CD4-positive, alpha-beta memory T cell (primary cell): ENCODE measurements at regions not wholly inside any gene's neighbourhood (a gene's known extent, or its start where the extent isn't known, plus 50 kb on each side); places are given as distances from the start of the nearest gene placed in this dataset.

Source experiments
- CTCF ChIA-PET: fragments of 350-600 bp; sonication (Branson Sonifier 250); formaldehyde crosslinking; loops from one replicate; lab custom pipeline; 2021; ENCODE audit warnings: inconsistent platforms; ENCODE audit not compliant: partially characterized antibody; lab: Charles Lee
- POLR2A ChIA-PET: fragments of 350-600 bp; sonication (Branson Sonifier 250); formaldehyde crosslinking; loops from one replicate; lab custom pipeline; 2021; ENCODE audit not compliant: partially characterized antibody; lab: Charles Lee
- DNase-seq, 5 donors: peaks; one replicate each; pipeline versions ENCODE4 v3.0.0 to v3.0.0-alpha.2; 2020 to 2022; ENCODE audit warnings: mixed read lengths in 1 of 5
- H3K27ac ChIP-seq: one replicate; pipeline ENCODE4 v1.7.0; 2013; ENCODE audit warnings: low read depth, low read length
- H3K27me3 ChIP-seq: 2 replicates; pipeline ENCODE4 v1.7.0; 2013; ENCODE audit warnings: mild to moderate bottlenecking, low read length, moderate library complexity; ENCODE audit not compliant: insufficient read depth
- H3K36me3 ChIP-seq: 2 replicates; pipeline ENCODE4 v1.7.0; 2013; ENCODE audit warnings: mild to moderate bottlenecking, low read length, moderate library complexity; ENCODE audit not compliant: insufficient read depth
- H3K4me1 ChIP-seq: 2 replicates; pipeline ENCODE4 v1.7.0; 2013; ENCODE audit warnings: mild to moderate bottlenecking, low read length, moderate library complexity; ENCODE audit not compliant: insufficient read depth
- H3K4me3 ChIP-seq, 2 donors: one replicate each; pipeline ENCODE4 v1.7.0; 2013; ENCODE audit warnings: low read length in 2 of 2, mild to moderate bottlenecking in 1 of 2
- H3K9me3 ChIP-seq, 2 donors: one replicate each; pipeline ENCODE4 v1.7.0; 2013; ENCODE audit warnings: low read length in 2 of 2, control low read depth in 1 of 2; ENCODE audit not compliant: control insufficient read depth in 1 of 2
- H3K27ac Mint-ChIP-seq, 7 donors: one replicate each; pipeline ENCODE4 v1.8.0; 2020 to 2021; ENCODE audit warnings: mixed read lengths in 7 of 7, mild to moderate bottlenecking in 6 of 7, inconsistent platforms in 3 of 7, moderate library complexity in 3 of 7
- H3K27me3 Mint-ChIP-seq, 2 donors: one replicate each; pipeline ENCODE4 v1.8.0; 2020 to 2021; ENCODE audit warnings: mixed read lengths in 2 of 2
- H3K36me3 Mint-ChIP-seq, 2 donors: one replicate each; pipeline ENCODE4 v1.8.0; 2020 to 2021; ENCODE audit warnings: mixed read lengths in 2 of 2, inconsistent platforms in 1 of 2, mild to moderate bottlenecking in 1 of 2
- H3K4me1 Mint-ChIP-seq, 4 donors: one replicate each; pipeline ENCODE4 v1.8.0; 2020 to 2021; ENCODE audit warnings: mixed read lengths in 4 of 4, mild to moderate bottlenecking in 1 of 4
- H3K4me3 Mint-ChIP-seq, 8 donors: one replicate each; pipeline ENCODE4 v1.8.0; 2020 to 2021; ENCODE audit warnings: mixed read lengths in 8 of 8, mild to moderate bottlenecking in 7 of 8, moderate library complexity in 6 of 8, inconsistent platforms in 3 of 8
- H3K9me3 Mint-ChIP-seq, 8 donors: one replicate each; pipeline ENCODE4 v1.8.0; 2020 to 2021; ENCODE audit warnings: mixed read lengths in 8 of 8, mild to moderate bottlenecking in 5 of 8, inconsistent platforms in 3 of 8, moderate library complexity in 1 of 8
- intact Hi-C: fragments of 100-400 bp; cut with micrococcal nuclease; formaldehyde crosslinking; loops from one replicate; pipeline ENCODE4 v1.15.1; 2023

GRCh38 chr9:107723015-107723414, 233.4 kb upstream of the KLF4 start:
- Mint-ChIP-seq H3K27ac (no peak overlapping the region), H3K4me1 (no peaks in the 10 kb centered on the region), H3K36me3 (no peaks in the 10 kb centered on the region), H3K9me3 (peaks cover 0 to 7% (median 3%) of the 10 kb centered on the region in 8 donors), H3K27me3 (no peaks in the 10 kb centered on the region), H3K4me3 (no peak overlapping the region)
- no peaks in the 10 kb centered on the region for H3K9me3 ChIP-seq
- intact Hi-C loops: no loop called here
- H3K27me3 ChIP-seq: no peaks in the 10 kb centered on the region
- ChIA-PET CTCF (interaction anchor here (1.7 kb wide), 1 partner anchor 14 kb away, joined by 3 read pairs; no protein-coding TSS in a partner anchor), POLR2A (no interaction called here)
- H3K4me1 ChIP-seq: no peaks in the 10 kb centered on the region
- no peak overlapping the region for H3K4me3 ChIP-seq
- no peaks in the 10 kb centered on the region for H3K36me3 ChIP-seq
- no peak overlapping the region for H3K27ac ChIP-seq
- no peak for DNase-seq

- no peaks in the 10 kb centered on the region for H3K27me3 ChIP-seq
- ChIA-PET CTCF (interaction anchor here (1.7 kb wide), 1 partner anchor 15 kb away, joined by 3 read pairs; no protein-coding TSS in a partner anchor), POLR2A (no interaction called here)
- no peak for DNase-seq
- peaks cover 0 to 7% (median 2%) of the 10 kb centered on the region in 8 donors for H3K9me3 Mint-ChIP-seq
- no peaks in the 10 kb centered on the region for H3K36me3 Mint-ChIP-seq
- no peak overlapping the region for H3K27ac ChIP-seq
- intact Hi-C loops: no loop called here
- no peaks in the 10 kb centered on the region for H3K4me1 Mint-ChIP-seq
- no peaks in the 10 kb centered on the region for H3K27me3 Mint-ChIP-seq
- H3K4me1 ChIP-seq: no peaks in the 10 kb centered on the region
- no peaks in the 10 kb centered on the region for H3K9me3 ChIP-seq
- no peak overlapping the region for H3K4me3 Mint-ChIP-seq
- no peak overlapping the region for H3K4me3 ChIP-seq
- no peak overlapping the region for H3K27ac Mint-ChIP-seq
- H3K36me3 ChIP-seq: no peaks in the 10 kb centered on the region
Measured at GRCh38 chr9:107721705-107722245, 232.2 kb upstream of the KLF4 start.

DNA sequence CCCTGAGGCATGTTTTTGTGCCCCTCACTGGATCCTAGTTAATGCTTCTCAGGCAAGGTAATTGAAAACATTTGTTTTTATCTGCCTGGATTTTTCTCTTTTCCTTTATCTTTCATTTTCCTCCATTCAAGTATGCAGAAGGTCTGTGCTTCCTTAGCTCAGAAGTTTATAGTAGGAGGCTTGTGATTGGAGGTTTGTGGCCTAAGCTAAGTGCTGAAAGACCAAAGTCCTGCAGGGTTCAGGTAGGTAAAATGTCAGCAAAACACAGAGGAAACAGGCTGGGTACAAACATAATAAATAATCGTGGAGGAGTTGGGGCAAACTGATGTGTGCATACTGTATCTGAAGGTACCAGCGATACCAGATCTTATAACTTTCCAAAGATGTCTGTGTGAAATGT, 230.9 kb upstream of the KLF4 start:
- no peak overlapping the region for H3K4me3 ChIP-seq
- H3K27me3 ChIP-seq: no peaks in the 10 kb centered on the region
- Mint-ChIP-seq H3K27ac (no peak overlapping the region), H3K9me3 (peaks cover 0 to 7% (median 2%) of the 10 kb centered on the region in 8 donors), H3K4me1 (no peaks in the 10 kb centered on the region), H3K27me3 (no peaks in the 10 kb centered on the region), H3K4me3 (no peak overlapping the region), H3K36me3 (no peaks in the 10 kb centered on the region)
- H3K4me1 ChIP-seq: no peaks in the 10 kb centered on the region
- no peak for DNase-seq
- ChIA-PET POLR2A (no interaction called here), CTCF (no interaction called here)
- no peaks in the 10 kb centered on the region for H3K36me3 ChIP-seq
- H3K9me3 ChIP-seq: no peaks in the 10 kb centered on the region
- intact Hi-C loops: no loop called here
- H3K27ac ChIP-seq: no peak overlapping the region

DNA sequence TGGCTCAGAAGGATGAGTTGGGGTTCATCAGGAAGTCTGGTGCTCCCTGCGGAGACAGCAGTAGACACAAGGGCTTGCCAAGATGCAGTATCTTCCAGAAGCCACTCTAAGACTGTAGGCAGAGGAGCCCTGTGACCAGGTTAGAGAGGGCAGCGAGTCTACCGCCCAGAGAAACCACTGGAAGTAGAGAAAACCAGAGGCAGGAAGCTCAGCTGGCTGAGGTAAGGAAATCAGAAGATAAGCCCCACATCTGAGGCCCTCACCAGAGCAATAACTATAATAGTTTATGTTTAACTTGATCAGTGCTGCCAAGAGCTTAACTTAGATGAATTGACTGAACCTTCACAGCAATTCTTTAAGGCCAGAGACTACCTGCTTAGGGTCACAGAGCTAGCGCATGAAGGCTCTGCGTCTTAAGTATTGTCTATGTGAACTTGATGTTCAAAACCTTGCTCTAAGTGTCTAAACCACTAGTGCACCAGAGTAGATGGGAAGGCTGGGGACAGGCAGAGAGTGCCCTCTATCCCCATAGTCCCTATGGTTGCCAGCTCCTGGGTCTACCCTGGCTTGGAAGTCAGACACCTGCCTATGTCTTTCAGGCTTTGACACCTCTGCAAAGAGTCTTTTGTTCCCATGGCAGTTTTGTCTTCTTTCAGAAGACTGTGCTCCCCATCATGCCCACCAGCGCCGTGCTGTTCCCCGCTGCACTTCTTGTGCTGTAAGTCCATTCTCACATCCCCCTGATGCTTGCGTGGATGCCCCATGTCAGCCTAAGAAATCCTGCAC, 228.2 kb upstream of the KLF4 start:
- H3K4me1 Mint-ChIP-seq: no peaks in the 10 kb centered on the region
- no peaks in the 10 kb centered on the region for H3K27me3 Mint-ChIP-seq
- CTCF ChIA-PET: no interaction called here

GRCh38 chr9:107715740-107716139, 226.2 kb upstream of the KLF4 start:
- H3K9me3 ChIP-seq: no peaks in the 10 kb centered on the region
- Mint-ChIP-seq H3K9me3 (peaks cover 0 to 8% (median 4%) of the 10 kb centered on the region in 8 donors), H3K27ac (no peak overlapping the region), H3K4me3 (no peak overlapping the region), H3K4me1 (no peaks in the 10 kb centered on the region), H3K36me3 (no peaks in the 10 kb centered on the region), H3K27me3 (no peaks in the 10 kb centered on the region)
- H3K27me3 ChIP-seq: no peaks in the 10 kb centered on the region
- CTCF ChIA-PET: no interaction called here
- H3K36me3 ChIP-seq: no peaks in the 10 kb centered on the region
- H3K4me1 ChIP-seq: no peaks in the 10 kb centered on the region
- intact Hi-C loops: no loop called here
- no peak for DNase-seq
- no peak overlapping the region for H3K4me3 ChIP-seq
- H3K27ac ChIP-seq: no peak overlapping the region
- POLR2A ChIA-PET: no interaction called here

More for the DNA sequence above, 228.2 kb upstream of the KLF4 start:
- H3K4me3 Mint-ChIP-seq: no peak overlapping the region
- no peak overlapping the region for H3K27ac ChIP-seq
- POLR2A ChIA-PET: no interaction called here
- intact Hi-C loops: no loop called here
- H3K27ac Mint-ChIP-seq: no peak overlapping the region
- no peaks in the 10 kb centered on the region for H3K9me3 ChIP-seq
- H3K9me3 Mint-ChIP-seq: peaks cover 0 to 8% (median 4%) of the 10 kb centered on the region in 8 donors
- H3K36me3 Mint-ChIP-seq: no peaks in the 10 kb centered on the region
- no peaks in the 10 kb centered on the region for H3K4me1 ChIP-seq
- H3K36me3 ChIP-seq: no peaks in the 10 kb centered on the region
- no peaks in the 10 kb centered on the region for H3K27me3 ChIP-seq
- no peak for DNase-seq
- no peak overlapping the region for H3K4me3 ChIP-seq

- POLR2A ChIA-PET: no interaction called here
- DNase-seq: no peak
- no peaks in the 10 kb centered on the region for H3K27me3 ChIP-seq
- no peaks in the 10 kb centered on the region for H3K9me3 ChIP-seq
- peaks cover 0 to 7% (median 4%) of the 10 kb centered on the region in 8 donors for H3K9me3 Mint-ChIP-seq
- CTCF ChIA-PET: no interaction called here
- H3K36me3 ChIP-seq: no peaks in the 10 kb centered on the region
- H3K4me3 ChIP-seq: no peak overlapping the region
- no peaks in the 10 kb centered on the region for H3K4me1 ChIP-seq
- no peaks in the 10 kb centered on the region for H3K36me3 Mint-ChIP-seq
- H3K4me1 Mint-ChIP-seq: no peaks in the 10 kb centered on the region
- no peak overlapping the region for H3K27ac Mint-ChIP-seq
- H3K27me3 Mint-ChIP-seq: no peaks in the 10 kb centered on the region
- intact Hi-C loops: no loop called here
- no peak overlapping the region for H3K27ac ChIP-seq
- H3K4me3 Mint-ChIP-seq: no peak overlapping the region
Measured at GRCh38 chr9:107713470-107713869, 223.9 kb upstream of the KLF4 start.

GRCh38 chr9:107712390-107712789, 222.8 kb upstream of the KLF4 start:
- DNase-seq: no peak
- ChIA-PET CTCF (no interaction called here), POLR2A (no interaction called here)
- no peaks in the 10 kb centered on the region for H3K4me1 Mint-ChIP-seq
- Histone ChIP-seq H3K27me3 (no peaks in the 10 kb centered on the region), H3K4me1 (no peaks in the 10 kb centered on the region), H3K36me3 (no peaks in the 10 kb centered on the region), H3K4me3 (no peak overlapping the region), H3K9me3 (no peaks in the 10 kb centered on the region), H3K27ac (no peak overlapping the region)
- H3K27me3 Mint-ChIP-seq: no peaks in the 10 kb centered on the region
- no peaks in the 10 kb centered on the region for H3K36me3 Mint-ChIP-seq
- peak overlapping the region in 1 of 7 donors; percentile 10 for H3K27ac Mint-ChIP-seq
- no peak overlapping the region for H3K4me3 Mint-ChIP-seq
- intact Hi-C loops: no loop called here
- H3K9me3 Mint-ChIP-seq: peaks cover 0 to 7% (median 4%) of the 10 kb centered on the region in 8 donors
